Parathyroid adenoma (tissue), 2 donors: ENCODE measurements at regions not wholly inside any gene's neighbourhood (a gene's known extent, or its start where the extent isn't known, plus 50 kb on each side); places are given as distances from the start of the nearest gene placed in this dataset.

ENCODE experiments used
- H2AFZ ChIP-seq: fragments of 300-600 bp; sonication (generic); one replicate; pipeline ENCODE4 v1.7.0; 2017; ENCODE audit warnings: antibody characterized with exemption, mild to moderate bottlenecking
- H3K27ac ChIP-seq: fragments of 300-600 bp; sonication (generic); one replicate; pipeline ENCODE4 v1.7.0; 2017
- H3K27me3 ChIP-seq: fragments of 300-600 bp; sonication (generic); one replicate; pipeline ENCODE4 v1.7.0; 2017; ENCODE audit warnings: low read length; ENCODE audit not compliant: control insufficient read depth, insufficient read depth
- H3K36me3 ChIP-seq: fragments of 300-600 bp; sonication (generic); one replicate; pipeline ENCODE4 v1.7.0; 2017; ENCODE audit warnings: low read length; ENCODE audit not compliant: control insufficient read depth, insufficient read depth
- H3K4me1 ChIP-seq: fragments of 300-600 bp; sonication (generic); one replicate; pipeline ENCODE4 v1.7.0; 2017; ENCODE audit warnings: control low read depth
- H3K4me2 ChIP-seq: fragments of 300-600 bp; sonication (generic); one replicate; pipeline ENCODE4 v1.7.0; 2017; ENCODE audit warnings: low read length
- H3K4me3 ChIP-seq: fragments of 300-600 bp; sonication (generic); one replicate; pipeline ENCODE4 v1.7.0; 2017; ENCODE audit warnings: low read depth, low read length
- H3K79me2 ChIP-seq: fragments of 300-600 bp; sonication (generic); one replicate; pipeline ENCODE4 v1.7.0; 2017; ENCODE audit warnings: control low read depth
- H3K9ac ChIP-seq: fragments of 300-600 bp; sonication (generic); one replicate; pipeline ENCODE4 v1.7.0; 2017; ENCODE audit warnings: mild to moderate bottlenecking
- H3K9me3 ChIP-seq: fragments of 300-600 bp; sonication (generic); one replicate; pipeline ENCODE4 v1.7.0; 2017; ENCODE audit warnings: low read length; ENCODE audit not compliant: control insufficient read depth
- CTCF ChIP-seq: fragments of 300-600 bp; sonication (generic); IDR thresholded peaks from one replicate; pipeline ENCODE4 v1.7.0; 2017; ENCODE audit warnings: antibody characterized with exemption, mild to moderate bottlenecking
- donor health status: primary hyperparathyroidism.

- no peaks in the 10 kb centered on the region for H3K27me3 ChIP-seq
- no peak overlapping the region for H3K9ac ChIP-seq
- H3K4me3 ChIP-seq = no peak overlapping the region
- H3K4me2 ChIP-seq = no peak overlapping the region
- H3K79me2 ChIP-seq = no peaks in the 10 kb centered on the region
- TF ChIP-seq CTCF = no peak
- H3K36me3 ChIP-seq = no peaks in the 10 kb centered on the region
- H3K4me1 ChIP-seq = no peaks in the 10 kb centered on the region
- H2AFZ ChIP-seq = no peak overlapping the region
- H3K27ac ChIP-seq = no peak overlapping the region
- no peaks in the 10 kb centered on the region for H3K9me3 ChIP-seq
These were observed 953.2 kb downstream of the SORCS3 start for GRCh38 chr10:105594296-105594695.

- Histone ChIP-seq H3K4me1 (no peaks in the 10 kb centered on the region), H3K27me3 (no peaks in the 10 kb centered on the region), H3K36me3 (no peaks in the 10 kb centered on the region), H3K79me2 (no peaks in the 10 kb centered on the region), H2AFZ (no peak overlapping the region), H3K4me3 (no peak overlapping the region), H3K4me2 (no peak overlapping the region), H3K27ac (no peak overlapping the region), H3K9me3 (no peaks in the 10 kb centered on the region), H3K9ac (no peak overlapping the region)
- no peak for TF ChIP-seq CTCF
These were observed 951.4 kb downstream of the SORCS3 start for GRCh38 chr10:105592468-105592867.

GRCh38 chr10:105586451-105587098 lies 945.5 kb downstream of the SORCS3 start:
- H3K9ac ChIP-seq = no peak overlapping the region
- H2AFZ ChIP-seq = no peak overlapping the region
- no peak for TF ChIP-seq CTCF
- H3K4me2 ChIP-seq = no peak overlapping the region
- H3K36me3 ChIP-seq = no peaks in the 10 kb centered on the region
- H3K27me3 ChIP-seq = no peaks in the 10 kb centered on the region
- no peaks in the 10 kb centered on the region for H3K4me1 ChIP-seq
- no peaks in the 10 kb centered on the region for H3K79me2 ChIP-seq
- no peak overlapping the region for H3K4me3 ChIP-seq
- H3K9me3 ChIP-seq = no peaks in the 10 kb centered on the region
- no peak overlapping the region for H3K27ac ChIP-seq

- Histone ChIP-seq H3K9ac (no peak overlapping the region), H3K27ac (no peak overlapping the region), H2AFZ (no peak overlapping the region), H3K36me3 (no peaks in the 10 kb centered on the region), H3K27me3 (no peaks in the 10 kb centered on the region), H3K9me3 (no peaks in the 10 kb centered on the region), H3K4me3 (no peak overlapping the region), H3K4me1 (no peaks in the 10 kb centered on the region), H3K4me2 (no peak overlapping the region), H3K79me2 (no peaks in the 10 kb centered on the region)
- TF ChIP-seq CTCF = no peak
These were observed 944.7 kb downstream of the SORCS3 start for GRCh38 chr10:105585753-105586152.

GRCh38 chr10:105585171-105585570 lies 944.1 kb downstream of the SORCS3 start:
- Histone ChIP-seq H3K4me3 (no peak overlapping the region), H3K9me3 (no peaks in the 10 kb centered on the region), H3K36me3 (no peaks in the 10 kb centered on the region), H3K27me3 (no peaks in the 10 kb centered on the region), H2AFZ (no peak overlapping the region), H3K4me2 (no peak overlapping the region), H3K9ac (no peak overlapping the region), H3K4me1 (no peaks in the 10 kb centered on the region), H3K79me2 (no peaks in the 10 kb centered on the region), H3K27ac (no peak overlapping the region)
- no peak for TF ChIP-seq CTCF
